Lower leg skin (tissue), 3 donors: ENCODE measurements at regions not wholly inside any gene's neighbourhood (a gene's known extent, or its start where the extent isn't known, plus 50 kb on each side); places are given as distances from the start of the nearest gene placed in this dataset.

Experiments used
- POLR2A ChIP-seq, 2 donors: fragments of 450-650 bp; IDR thresholded peaks; one replicate each; pipeline ENCODE4 v1.6.1; 2016 to 2017; ENCODE audit warnings: antibody characterized with exemption in 2 of 2, mild to moderate bottlenecking in 1 of 2, moderate library complexity in 1 of 2
- TF ChIP-seq, protein P1 (sequence below), 3 donors: fragments of 450-650 bp; IDR thresholded peaks; one replicate each; pipeline ENCODE4 v1.5.1; 2016; ENCODE audit warnings: antibody characterized with exemption in 3 of 3, mild to moderate bottlenecking in 3 of 3, moderate library complexity in 2 of 3

GRCh38 chr4:100963627-100964026 lies 383.7 kb downstream of the PPP3CA start:
- TF ChIP-seq, protein P1, sequence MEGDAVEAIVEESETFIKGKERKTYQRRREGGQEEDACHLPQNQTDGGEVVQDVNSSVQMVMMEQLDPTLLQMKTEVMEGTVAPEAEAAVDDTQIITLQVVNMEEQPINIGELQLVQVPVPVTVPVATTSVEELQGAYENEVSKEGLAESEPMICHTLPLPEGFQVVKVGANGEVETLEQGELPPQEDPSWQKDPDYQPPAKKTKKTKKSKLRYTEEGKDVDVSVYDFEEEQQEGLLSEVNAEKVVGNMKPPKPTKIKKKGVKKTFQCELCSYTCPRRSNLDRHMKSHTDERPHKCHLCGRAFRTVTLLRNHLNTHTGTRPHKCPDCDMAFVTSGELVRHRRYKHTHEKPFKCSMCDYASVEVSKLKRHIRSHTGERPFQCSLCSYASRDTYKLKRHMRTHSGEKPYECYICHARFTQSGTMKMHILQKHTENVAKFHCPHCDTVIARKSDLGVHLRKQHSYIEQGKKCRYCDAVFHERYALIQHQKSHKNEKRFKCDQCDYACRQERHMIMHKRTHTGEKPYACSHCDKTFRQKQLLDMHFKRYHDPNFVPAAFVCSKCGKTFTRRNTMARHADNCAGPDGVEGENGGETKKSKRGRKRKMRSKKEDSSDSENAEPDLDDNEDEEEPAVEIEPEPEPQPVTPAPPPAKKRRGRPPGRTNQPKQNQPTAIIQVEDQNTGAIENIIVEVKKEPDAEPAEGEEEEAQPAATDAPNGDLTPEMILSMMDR (IDR thresholded peaks at IDR 0.05), result no peak
- TF ChIP-seq POLR2A (IDR thresholded peaks at IDR 0.05), result no peak
